WTC11 (cell line): ENCODE measurements at regions not wholly inside any gene's neighbourhood (a gene's known extent, or its start where the extent isn't known, plus 50 kb on each side); places are given as distances from the start of the nearest gene placed in this dataset.

Source experiments
- ATAC-seq: fragments of 200-7000 bp; cut with Tn5 transposase; 2 replicates; pipeline ENCODE4 v1.10.0; 2021; ENCODE audit warnings: mild to moderate bottlenecking, moderate library complexity
- CTCF ChIA-PET: fragments of 300-600 bp; sonication (Branson Sonifier 250); formaldehyde crosslinking; loops from one replicate; lab custom pipeline; 2021; ENCODE audit warnings: antibody characterized with exemption; lab: Charles Lee
- POLR2A ChIA-PET: fragments of 350-600 bp; sonication (Branson Sonifier 250); formaldehyde crosslinking; loops from one replicate; lab custom pipeline; 2021; ENCODE audit warnings: antibody characterized with exemption; lab: Charles Lee
- DNase-seq: peaks from one replicate; pipeline ENCODE4 v3.0.0; 2021; ENCODE audit warnings: low spot score
- H3K27ac Mint-ChIP-seq: 2 replicates; pipeline ENCODE4 v1.8.0; 2021; ENCODE audit warnings: mixed read lengths
- H3K27me3 Mint-ChIP-seq: 2 replicates; pipeline ENCODE4 v1.8.0; 2021; ENCODE audit warnings: low read depth, mild to moderate bottlenecking, moderate library complexity, mixed read lengths
- H3K36me3 Mint-ChIP-seq: 2 replicates; pipeline ENCODE4 v1.8.0; 2021; ENCODE audit warnings: mixed read lengths
- H3K4me1 Mint-ChIP-seq: 2 replicates; pipeline ENCODE4 v1.8.0; 2022; ENCODE audit warnings: mixed read lengths
- H3K4me3 Mint-ChIP-seq: 2 replicates; pipeline ENCODE4 v1.8.0; 2021; ENCODE audit warnings: mild to moderate bottlenecking, moderate library complexity, mixed read lengths
- H3K9me3 Mint-ChIP-seq: 2 replicates; pipeline ENCODE4 v1.8.0; 2021; ENCODE audit warnings: mixed read lengths
- ATF1 ChIP-seq: sonication (generic); formaldehyde crosslinking; IDR thresholded peaks from 2 replicates; pipeline ENCODE4 v1.8.1; 2023; ENCODE audit warnings: mild to moderate bottlenecking, moderate library complexity, missing genetic modification reagents
- ATF6 ChIP-seq: sonication (generic); formaldehyde crosslinking; IDR thresholded peaks from 2 replicates; pipeline ENCODE4 v1.8.1; 2023; ENCODE audit warnings: mild to moderate bottlenecking, missing genetic modification reagents
- CBFB ChIP-seq: sonication (generic); formaldehyde crosslinking; IDR thresholded peaks from 2 replicates; pipeline ENCODE4 v1.8.1; 2022; ENCODE audit warnings: mild to moderate bottlenecking, low read depth, missing genetic modification reagents
- E2F5 ChIP-seq: sonication (generic); formaldehyde crosslinking; IDR thresholded peaks from 2 replicates; pipeline ENCODE4 v1.8.1; 2022; ENCODE audit warnings: mild to moderate bottlenecking, moderate library complexity, missing genetic modification reagents
- ESRRA ChIP-seq: sonication (generic); formaldehyde crosslinking; IDR thresholded peaks from 2 replicates; pipeline ENCODE4 v1.8.1; 2022; ENCODE audit warnings: mild to moderate bottlenecking, missing genetic modification reagents, borderline replicate concordance
- ETV6 ChIP-seq: sonication (generic); formaldehyde crosslinking; IDR thresholded peaks from 2 replicates; pipeline ENCODE4 v1.8.1; 2022; ENCODE audit warnings: mild to moderate bottlenecking, missing genetic modification reagents
- FOXP1 ChIP-seq: sonication (generic); formaldehyde crosslinking; IDR thresholded peaks from 2 replicates; pipeline ENCODE4 v1.8.0; 2022; ENCODE audit warnings: missing genetic modification reagents, mild to moderate bottlenecking, moderate library complexity, borderline replicate concordance
- HMGA2 ChIP-seq: fragments of 250-450 bp; sonication (Bioruptor Pico); IDR thresholded peaks from 2 replicates; pipeline ENCODE4 v1.4.0; 2021; ENCODE audit warnings: mild to moderate bottlenecking, moderate library complexity
- IRF2 ChIP-seq: sonication (generic); formaldehyde crosslinking; IDR thresholded peaks from 2 replicates; pipeline ENCODE4 v1.8.0; 2022; ENCODE audit warnings: low read depth, missing genetic modification reagents, borderline replicate concordance
- JAZF1 ChIP-seq: fragments of 250-450 bp; sonication (Bioruptor Pico); IDR thresholded peaks from 2 replicates; pipeline ENCODE4 v1.9.0; 2021; ENCODE audit warnings: moderate library complexity, mild to moderate bottlenecking, inconsistent platforms
- KAT7 ChIP-seq: sonication (generic); formaldehyde crosslinking; IDR thresholded peaks from 2 replicates; pipeline ENCODE4 v1.8.1; 2023; ENCODE audit warnings: missing genetic modification reagents, mild to moderate bottlenecking, borderline replicate concordance
- SMAD3 ChIP-seq: sonication (generic); formaldehyde crosslinking; IDR thresholded peaks from 2 replicates; pipeline ENCODE4 v1.8.0; 2022; ENCODE audit warnings: missing genetic modification reagents, mild to moderate bottlenecking, borderline replicate concordance
- SMAD4 ChIP-seq: sonication (generic); formaldehyde crosslinking; IDR thresholded peaks from 2 replicates; pipeline ENCODE4 v1.8.0; 2022; ENCODE audit warnings: mild to moderate bottlenecking, missing genetic modification reagents
- SP1 ChIP-seq: sonication (generic); formaldehyde crosslinking; conservative IDR thresholded peaks from 2 replicates; pipeline ENCODE4 v1.8.1; 2022; ENCODE audit warnings: missing genetic modification reagents
- TEAD4 ChIP-seq: sonication (generic); formaldehyde crosslinking; IDR thresholded peaks from 2 replicates; pipeline ENCODE4 v1.8.0; 2022; ENCODE audit warnings: mild to moderate bottlenecking, missing genetic modification reagents
- TP53 ChIP-seq: sonication (generic); formaldehyde crosslinking; IDR thresholded peaks from 2 replicates; pipeline ENCODE4 v1.8.1; 2023; ENCODE audit warnings: mild to moderate bottlenecking, missing genetic modification reagents
- ZBTB21 ChIP-seq: sonication (generic); formaldehyde crosslinking; IDR thresholded peaks from 2 replicates; pipeline ENCODE4 v1.8.1; 2023; ENCODE audit warnings: mild to moderate bottlenecking, missing genetic modification reagents, borderline replicate concordance
- ZNF396 ChIP-seq: fragments of 250-450 bp; sonication (Bioruptor Pico); IDR thresholded peaks from 2 replicates; pipeline ENCODE4 v1.8.0; 2021; ENCODE audit warnings: mild to moderate bottlenecking, moderate library complexity, borderline replicate concordance
- ZNF532 ChIP-seq: fragments of 250-450 bp; sonication (Bioruptor Pico); IDR thresholded peaks from 2 replicates; pipeline ENCODE4 v1.9.0; 2021; ENCODE audit warnings: mild to moderate bottlenecking, borderline replicate concordance

GRCh38 chr18:10061566-10062140 is 147.8 kb downstream of the VAPA start:
- H3K4me1 Mint-ChIP-seq, result peaks cover 16% of the 10 kb centered on the region
- ATAC-seq (no peak), DNase-seq (no peak)
- H3K9me3 Mint-ChIP-seq, result no peaks in the 10 kb centered on the region
- POLR2A ChIA-PET, result no interaction called here
- H3K36me3 Mint-ChIP-seq, result no peaks in the 10 kb centered on the region
- H3K27me3 Mint-ChIP-seq, result no peaks in the 10 kb centered on the region
- CTCF ChIA-PET, result no interaction called here
- TF ChIP-seq IRF2 (CRISPR knock-in tag) (no peak), FOXP1 (CRISPR knock-in tag) (no peak), KAT7 (no peak), ATF6 (CRISPR knock-in tag) (no peak), ATF1 (no peak), SP1 (CRISPR knock-in tag) (no peak), ETV6 (CRISPR knock-in tag) (no peak), ESRRA (CRISPR knock-in tag) (no peak), ZNF532 (CRISPR knock-in tag) (no peak), TP53 (no peak), E2F5 (no peak), JAZF1 (CRISPR knock-in tag) (no peak), SMAD3 (CRISPR knock-in tag) (no peak), ZNF396 (CRISPR knock-in tag) (no peak)
- TF ChIP-seq, all 79 proteins: peak for 0
- no peak overlapping the region for H3K4me3 Mint-ChIP-seq
- no peak overlapping the region for H3K27ac Mint-ChIP-seq

- ChIA-PET POLR2A (no interaction called here), CTCF (interaction anchor here (0.7 kb wide), 1 partner anchor 1889 kb away, joined by 5 read pairs; no protein-coding TSS in a partner anchor)
- Mint-ChIP-seq H3K4me1 (peaks cover 16% of the 10 kb centered on the region), H3K36me3 (no peaks in the 10 kb centered on the region), H3K9me3 (no peaks in the 10 kb centered on the region), H3K27ac (no peak overlapping the region), H3K27me3 (no peaks in the 10 kb centered on the region), H3K4me3 (no peak overlapping the region)
- DNase-seq (no peak), ATAC-seq (no peak)
- TF ChIP-seq TEAD4 (CRISPR knock-in tag) (no peak), CBFB (CRISPR knock-in tag) (no peak), SMAD4 (CRISPR knock-in tag) (no peak), ZBTB21 (CRISPR knock-in tag) (no peak), HMGA2 (CRISPR knock-in tag) (no peak), TP53 (no peak)
These were observed 148.8 kb downstream of the VAPA start for GRCh38 chr18:10062302-10063300.
